A549 (cell line): ENCODE measurements at regions not wholly inside any gene's neighbourhood (a gene's known extent, or its start where the extent isn't known, plus 50 kb on each side); places are given as distances from the start of the nearest gene placed in this dataset.

Source experiments
- ATAC-seq, 2 experiments: fragments of 200-7000 bp in 1 of 2; fragments of >200 bp in 1 of 2; cut with Nextera tagmentation in 1 of 2; cut with Tn5 transposase in 1 of 2; 3 replicates each; pipeline versions ENCODE4 v1.8.0 to v1.9.1; 2018 to 2020; ENCODE audit warnings: mild to moderate bottlenecking in 1 of 2, moderate library complexity in 1 of 2
- CTCF ChIA-PET: fragments of 300-600 bp; sonication (Branson Sonifier 250); formaldehyde crosslinking; extraction: SDS; loops from one replicate; lab custom pipeline; 2021; ENCODE audit warnings: antibody characterized with exemption, inconsistent platforms; lab: Yijun Ruan, JAX
- POLR2A ChIA-PET: fragments of 350-600 bp; formaldehyde crosslinking; extraction: SDS; loops from one replicate; lab custom pipeline; 2021; ENCODE audit warnings: antibody characterized with exemption, inconsistent platforms; lab: Yijun Ruan, JAX
- DNase-seq, 2 experiments: peaks; one replicate each; pipeline versions ENCODE4 v3.0.0 to v3.0.0-alpha.2; 2011 to 2016; ENCODE audit warnings: low read depth in 1 of 2, low spot score in 1 of 2
- FAIRE-seq: peaks from 2 replicates; lab custom pipeline; 2011; peaks lifted over from hg19 to GRCh38; lab: Jason Lieb, UNC
- H3K27ac ChIP-seq, 2 experiments: fragments of >200 bp; sonication (Bioruptor Twin); formaldehyde crosslinking; 3 replicates each; pipeline ENCODE4 v1.5.1; 2016 to 2017
- H3K4me1 ChIP-seq: fragments of >200 bp; sonication (Bioruptor Twin); formaldehyde crosslinking; 3 replicates; pipeline ENCODE4 v1.6.1; 2016
- H3K4me2 ChIP-seq: fragments of >200 bp; sonication (Bioruptor Twin); formaldehyde crosslinking; 3 replicates; pipeline ENCODE4 v1.6.1; 2016
- H3K4me3 ChIP-seq: fragments of >200 bp; sonication (Bioruptor Twin); formaldehyde crosslinking; 3 replicates; pipeline ENCODE4 v1.5.1; 2016
- H3K9me3 ChIP-seq: fragments of >200 bp; sonication (Bioruptor Twin); formaldehyde crosslinking; 3 replicates; pipeline ENCODE4 v1.6.1; 2016
- CHD2 ChIP-seq: fragments of 150-350 bp; IDR thresholded peaks from 2 replicates; pipeline ENCODE4 v1.6.1; 2014; ENCODE audit warnings: low read length; ENCODE audit not compliant: partially characterized antibody
- EHF ChIP-seq: fragments of 250-450 bp; sonication (Bioruptor Pico); IDR thresholded peaks from 2 replicates; pipeline ENCODE4 v1.5.0; 2020; ENCODE audit warnings: mild to moderate bottlenecking
- HOXA7 ChIP-seq: fragments of 250-450 bp; sonication (Bioruptor Pico); IDR thresholded peaks from 2 replicates; pipeline ENCODE4 v1.5.0; 2020; ENCODE audit warnings: mild to moderate bottlenecking, moderate library complexity
- HOXB5 ChIP-seq: fragments of 250-450 bp; sonication (Bioruptor Pico); IDR thresholded peaks from 2 replicates; pipeline ENCODE4 v1.5.0; 2020; ENCODE audit warnings: mild to moderate bottlenecking, moderate library complexity
- JUNB ChIP-seq: fragments of >200 bp; sonication (Bioruptor Twin); formaldehyde crosslinking; IDR thresholded peaks from 2 replicates; pipeline ENCODE4 v1.6.1; 2016
- KDM5A ChIP-seq: fragments of 200-600 bp; sonication (generic); IDR thresholded peaks from 2 replicates; pipeline ENCODE4 v1.6.1; 2016; ENCODE audit warnings: antibody characterized with exemption, mild to moderate bottlenecking
- MAFK ChIP-seq: fragments of 450-650 bp; IDR thresholded peaks from 2 replicates; pipeline ENCODE4 v1.6.1; 2014; ENCODE audit not compliant: partially characterized antibody
- POLR2AphosphoS2 ChIP-seq: conservative IDR thresholded peaks from 2 replicates; pipeline ENCODE4 v1.6.1; 2012; ENCODE audit warnings: low read length, improper control_type of control experiment, inconsistent platforms
- RCOR1 ChIP-seq: fragments of 150-350 bp; IDR thresholded peaks from 2 replicates; pipeline ENCODE4 v1.6.1; 2014; ENCODE audit warnings: antibody characterized with exemption, low read length, low read depth
- SMC3 ChIP-seq: fragments of >200 bp; sonication (Bioruptor Twin); formaldehyde crosslinking; IDR thresholded peaks from 3 replicates; pipeline ENCODE4 v1.6.1; 2018; ENCODE audit warnings: inconsistent platforms
- WGBS: methylation state at CpG from one replicate; pipeline ENCODE4 v1.1.6; 2017; ENCODE audit errors: missing lambda C conversion rate; 5-methylcytosine and 5-hydroxymethylcytosine counted together
- TF ChIP-seq, protein P1 (sequence below): fragments of 250-450 bp; sonication (Bioruptor Pico); IDR thresholded peaks from 2 replicates; pipeline ENCODE4 v1.5.0; 2020; ENCODE audit warnings: low read depth, mild to moderate bottlenecking, moderate library complexity
- TF ChIP-seq, protein P2 (sequence below): fragments of 250-450 bp; sonication (Bioruptor Pico); IDR thresholded peaks from 2 replicates; pipeline ENCODE4 v1.5.0; 2021; ENCODE audit warnings: mild to moderate bottlenecking, moderate library complexity, borderline replicate concordance
- TF ChIP-seq, protein P3 (sequence below): fragments of >200 bp; sonication (Bioruptor Twin); formaldehyde crosslinking; IDR thresholded peaks from 3 replicates; pipeline ENCODE4 v1.6.1; 2016
- TF ChIP-seq, protein P4 (sequence below): fragments of >200 bp; sonication (Bioruptor Twin); formaldehyde crosslinking; IDR thresholded peaks from 2 replicates; pipeline ENCODE4 v1.6.1; 2016
- TF ChIP-seq, protein P5 (sequence below): fragments of 450-650 bp; IDR thresholded peaks from 2 replicates; pipeline ENCODE4 v1.6.1; 2014; ENCODE audit warnings: antibody characterized with exemption
- TF ChIP-seq, protein P6 (sequence below): fragments of 200-600 bp; sonication (generic); IDR thresholded peaks from 2 replicates; pipeline ENCODE4 v1.6.1; 2016; ENCODE audit warnings: antibody characterized with exemption, mild to moderate bottlenecking, moderate library complexity
- TF ChIP-seq, protein P7 (sequence below): IDR thresholded peaks from 2 replicates; pipeline ENCODE4 v1.6.1; 2012
- TF ChIP-seq, protein P8 (sequence below): IDR thresholded peaks from 2 replicates; pipeline ENCODE4 v1.6.1; 2012; ENCODE audit warnings: low read depth, borderline replicate concordance

DNA sequence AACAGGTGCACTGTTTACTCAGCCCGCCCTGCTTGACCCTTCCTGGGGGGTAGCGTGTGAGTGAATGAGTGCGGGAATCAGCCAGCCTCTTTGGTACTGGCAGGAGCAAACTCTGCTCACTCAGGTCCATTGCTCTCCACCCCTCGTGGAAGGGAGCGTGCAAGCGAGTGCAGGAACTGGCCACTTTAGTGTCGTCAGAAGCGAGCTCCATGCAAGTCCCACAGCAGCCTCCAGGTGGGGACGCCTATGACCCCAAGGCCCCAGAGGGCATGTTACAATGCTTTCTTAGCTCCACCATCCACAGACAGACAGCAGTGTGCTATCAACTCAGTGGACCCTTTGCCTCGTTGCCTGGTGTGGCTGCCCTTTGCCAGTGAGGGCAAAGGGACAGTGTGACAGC is 1025.1 kb upstream of the CDH8 start:
- FAIRE-seq (no peak), DNase-seq (peak in 1 of 2 experiments; percentile 4), ATAC-seq (no peak)
- TF ChIP-seq KDM5A = no peak
- no peak for TF ChIP-seq HOXA7 (CRISPR knock-in tag)
- no peak for TF ChIP-seq CHD2
- TF ChIP-seq HOXB5 (CRISPR knock-in tag) = no peak
- TF ChIP-seq, protein P1, sequence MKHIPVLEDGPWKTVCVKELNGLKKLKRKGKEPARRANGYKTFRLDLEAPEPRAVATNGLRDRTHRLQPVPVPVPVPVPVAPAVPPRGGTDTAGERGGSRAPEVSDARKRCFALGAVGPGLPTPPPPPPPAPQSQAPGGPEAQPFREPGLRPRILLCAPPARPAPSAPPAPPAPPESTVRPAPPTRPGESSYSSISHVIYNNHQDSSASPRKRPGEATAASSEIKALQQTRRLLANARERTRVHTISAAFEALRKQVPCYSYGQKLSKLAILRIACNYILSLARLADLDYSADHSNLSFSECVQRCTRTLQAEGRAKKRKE (CRISPR knock-in tag) = no peak
- no peak for TF ChIP-seq EHF (CRISPR knock-in tag)
- TF ChIP-seq, protein P2, sequence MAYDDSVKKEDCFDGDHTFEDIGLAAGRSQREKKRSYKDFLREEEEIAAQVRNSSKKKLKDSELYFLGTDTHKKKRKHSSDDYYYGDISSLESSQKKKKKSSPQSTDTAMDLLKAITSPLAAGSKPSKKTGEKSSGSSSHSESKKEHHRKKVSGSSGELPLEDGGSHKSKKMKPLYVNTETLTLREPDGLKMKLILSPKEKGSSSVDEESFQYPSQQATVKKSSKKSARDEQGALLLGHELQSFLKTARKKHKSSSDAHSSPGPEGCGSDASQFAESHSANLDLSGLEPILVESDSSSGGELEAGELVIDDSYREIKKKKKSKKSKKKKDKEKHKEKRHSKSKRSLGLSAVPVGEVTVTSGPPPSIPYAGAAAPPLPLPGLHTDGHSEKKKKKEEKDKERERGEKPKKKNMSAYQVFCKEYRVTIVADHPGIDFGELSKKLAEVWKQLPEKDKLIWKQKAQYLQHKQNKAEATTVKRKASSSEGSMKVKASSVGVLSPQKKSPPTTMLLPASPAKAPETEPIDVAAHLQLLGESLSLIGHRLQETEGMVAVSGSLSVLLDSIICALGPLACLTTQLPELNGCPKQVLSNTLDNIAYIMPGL (CRISPR knock-in tag) = no peak
- TF ChIP-seq, protein P3, sequence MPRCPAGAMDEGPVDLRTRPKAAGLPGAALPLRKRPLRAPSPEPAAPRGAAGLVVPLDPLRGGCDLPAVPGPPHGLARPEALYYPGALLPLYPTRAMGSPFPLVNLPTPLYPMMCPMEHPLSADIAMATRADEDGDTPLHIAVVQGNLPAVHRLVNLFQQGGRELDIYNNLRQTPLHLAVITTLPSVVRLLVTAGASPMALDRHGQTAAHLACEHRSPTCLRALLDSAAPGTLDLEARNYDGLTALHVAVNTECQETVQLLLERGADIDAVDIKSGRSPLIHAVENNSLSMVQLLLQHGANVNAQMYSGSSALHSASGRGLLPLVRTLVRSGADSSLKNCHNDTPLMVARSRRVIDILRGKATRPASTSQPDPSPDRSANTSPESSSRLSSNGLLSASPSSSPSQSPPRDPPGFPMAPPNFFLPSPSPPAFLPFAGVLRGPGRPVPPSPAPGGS = no peak
- no peak for TF ChIP-seq MAFK
- TF ChIP-seq, protein P4, sequence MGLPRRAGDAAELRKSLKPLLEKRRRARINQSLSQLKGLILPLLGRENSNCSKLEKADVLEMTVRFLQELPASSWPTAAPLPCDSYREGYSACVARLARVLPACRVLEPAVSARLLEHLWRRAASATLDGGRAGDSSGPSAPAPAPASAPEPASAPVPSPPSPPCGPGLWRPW = no peak
- TF ChIP-seq, protein P5, sequence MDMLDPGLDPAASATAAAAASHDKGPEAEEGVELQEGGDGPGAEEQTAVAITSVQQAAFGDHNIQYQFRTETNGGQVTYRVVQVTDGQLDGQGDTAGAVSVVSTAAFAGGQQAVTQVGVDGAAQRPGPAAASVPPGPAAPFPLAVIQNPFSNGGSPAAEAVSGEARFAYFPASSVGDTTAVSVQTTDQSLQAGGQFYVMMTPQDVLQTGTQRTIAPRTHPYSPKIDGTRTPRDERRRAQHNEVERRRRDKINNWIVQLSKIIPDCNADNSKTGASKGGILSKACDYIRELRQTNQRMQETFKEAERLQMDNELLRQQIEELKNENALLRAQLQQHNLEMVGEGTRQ = no peak
- no peak for TF ChIP-seq SMC3
- TF ChIP-seq, protein P6, sequence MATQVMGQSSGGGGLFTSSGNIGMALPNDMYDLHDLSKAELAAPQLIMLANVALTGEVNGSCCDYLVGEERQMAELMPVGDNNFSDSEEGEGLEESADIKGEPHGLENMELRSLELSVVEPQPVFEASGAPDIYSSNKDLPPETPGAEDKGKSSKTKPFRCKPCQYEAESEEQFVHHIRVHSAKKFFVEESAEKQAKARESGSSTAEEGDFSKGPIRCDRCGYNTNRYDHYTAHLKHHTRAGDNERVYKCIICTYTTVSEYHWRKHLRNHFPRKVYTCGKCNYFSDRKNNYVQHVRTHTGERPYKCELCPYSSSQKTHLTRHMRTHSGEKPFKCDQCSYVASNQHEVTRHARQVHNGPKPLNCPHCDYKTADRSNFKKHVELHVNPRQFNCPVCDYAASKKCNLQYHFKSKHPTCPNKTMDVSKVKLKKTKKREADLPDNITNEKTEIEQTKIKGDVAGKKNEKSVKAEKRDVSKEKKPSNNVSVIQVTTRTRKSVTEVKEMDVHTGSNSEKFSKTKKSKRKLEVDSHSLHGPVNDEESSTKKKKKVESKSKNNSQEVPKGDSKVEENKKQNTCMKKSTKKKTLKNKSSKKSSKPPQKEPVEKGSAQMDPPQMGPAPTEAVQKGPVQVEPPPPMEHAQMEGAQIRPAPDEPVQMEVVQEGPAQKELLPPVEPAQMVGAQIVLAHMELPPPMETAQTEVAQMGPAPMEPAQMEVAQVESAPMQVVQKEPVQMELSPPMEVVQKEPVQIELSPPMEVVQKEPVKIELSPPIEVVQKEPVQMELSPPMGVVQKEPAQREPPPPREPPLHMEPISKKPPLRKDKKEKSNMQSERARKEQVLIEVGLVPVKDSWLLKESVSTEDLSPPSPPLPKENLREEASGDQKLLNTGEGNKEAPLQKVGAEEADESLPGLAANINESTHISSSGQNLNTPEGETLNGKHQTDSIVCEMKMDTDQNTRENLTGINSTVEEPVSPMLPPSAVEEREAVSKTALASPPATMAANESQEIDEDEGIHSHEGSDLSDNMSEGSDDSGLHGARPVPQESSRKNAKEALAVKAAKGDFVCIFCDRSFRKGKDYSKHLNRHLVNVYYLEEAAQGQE = no peak
- Histone ChIP-seq H3K4me1 (no peaks in the 10 kb centered on the region), H3K9me3 (no peaks in the 10 kb centered on the region), H3K4me3 (no peak overlapping the region), H3K4me2 (no peak overlapping the region), H3K27ac (no peak overlapping the region)
- CTCF ChIA-PET = interaction anchor here (0.9 kb wide), 1 partner anchor 9 kb away, joined by 5 read pairs; no protein-coding TSS in a partner anchor
- 23% methylated on average over 9 of the region's 10 CpGs for WGBS
- POLR2A ChIA-PET = no interaction called here

DNA sequence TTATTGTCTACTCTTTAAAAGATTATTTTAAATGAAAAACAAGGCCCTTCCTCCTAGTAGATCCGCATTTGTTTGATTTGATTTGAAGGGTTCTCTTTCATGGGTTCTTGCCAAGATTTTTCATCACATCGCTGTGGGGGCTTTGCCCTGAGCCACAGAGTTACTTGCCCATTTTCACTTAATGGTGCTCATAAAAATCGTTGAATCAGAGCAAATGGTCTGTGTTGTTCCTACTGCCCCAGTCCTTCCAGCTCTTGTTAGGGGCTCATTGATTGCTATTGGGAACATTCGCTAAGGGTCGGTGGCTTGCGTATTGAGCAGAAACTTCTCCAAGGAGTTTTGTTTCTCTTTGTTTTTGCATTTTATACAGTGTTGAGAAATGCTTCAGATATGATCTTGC is 1023.4 kb upstream of the CDH8 start:
- Histone ChIP-seq H3K4me1 (no peaks in the 10 kb centered on the region), H3K4me2 (no peak overlapping the region), H3K9me3 (no peaks in the 10 kb centered on the region), H3K4me3 (no peak overlapping the region), H3K27ac (no peak overlapping the region)
- DNase-seq = no peak
- no peak for ATAC-seq
- no peak for FAIRE-seq
- ChIA-PET POLR2A (no interaction called here), CTCF (interaction anchor here (0.5 kb wide), 1 partner anchor 15 kb away, joined by 3 read pairs; no protein-coding TSS in a partner anchor)
- TF ChIP-seq, protein P7, sequence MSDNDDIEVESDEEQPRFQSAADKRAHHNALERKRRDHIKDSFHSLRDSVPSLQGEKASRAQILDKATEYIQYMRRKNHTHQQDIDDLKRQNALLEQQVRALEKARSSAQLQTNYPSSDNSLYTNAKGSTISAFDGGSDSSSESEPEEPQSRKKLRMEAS = no peak
- no peak for TF ChIP-seq JUNB
- TF ChIP-seq CHD2 = no peak
- no peak for TF ChIP-seq RCOR1
- TF ChIP-seq, protein P5 = no peak
- TF ChIP-seq, protein P8, sequence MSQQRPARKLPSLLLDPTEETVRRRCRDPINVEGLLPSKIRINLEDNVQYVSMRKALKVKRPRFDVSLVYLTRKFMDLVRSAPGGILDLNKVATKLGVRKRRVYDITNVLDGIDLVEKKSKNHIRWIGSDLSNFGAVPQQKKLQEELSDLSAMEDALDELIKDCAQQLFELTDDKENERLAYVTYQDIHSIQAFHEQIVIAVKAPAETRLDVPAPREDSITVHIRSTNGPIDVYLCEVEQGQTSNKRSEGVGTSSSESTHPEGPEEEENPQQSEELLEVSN = no peak
- TF ChIP-seq KDM5A = no peak
- no peak for TF ChIP-seq POLR2AphosphoS2
- WGBS = 50% methylated on average over 6 of the region's 6 CpGs
